Naive thymus-derived CD4-positive, alpha-beta T cell (primary cell): ENCODE measurements at regions not wholly inside any gene's neighbourhood (a gene's known extent, or its start where the extent isn't known, plus 50 kb on each side); places are given as distances from the start of the nearest gene placed in this dataset.

Source experiments
- ATAC-seq: fragments of 150-1000 bp; cut with Tn5 transposase; 2 replicates; pipeline ENCODE4 v1.10.0; 2021; ENCODE audit warnings: mild to moderate bottlenecking, moderate library complexity
- CTCF ChIA-PET: fragments of 350-600 bp; sonication (Branson Sonifier 250); formaldehyde crosslinking; loops from one replicate; lab custom pipeline; 2021; ENCODE audit warnings: antibody characterized with exemption; lab: Charles Lee
- POLR2A ChIA-PET: fragments of 350-600 bp; sonication (Branson Sonifier 250); formaldehyde crosslinking; loops from one replicate; lab custom pipeline; 2021; ENCODE audit warnings: antibody characterized with exemption, inconsistent platforms; lab: Charles Lee
- DNase-seq, 9 donors: peaks; one replicate each; pipeline versions ENCODE4 v3.0.0 to v3.0.0-alpha.2; 2020 to 2022; ENCODE audit warnings: mixed read lengths in 1 of 9
- H3K27ac ChIP-seq: one replicate; pipeline ENCODE4 v1.7.0; 2013; ENCODE audit warnings: mild to moderate bottlenecking, low read depth, low read length, moderate library complexity
- H3K27me3 ChIP-seq, 2 donors: one replicate each; pipeline ENCODE4 v1.7.0; 2013; ENCODE audit warnings: low read length in 2 of 2, mild to moderate bottlenecking in 2 of 2, moderate library complexity in 2 of 2; ENCODE audit not compliant: control insufficient read depth in 2 of 2, insufficient read depth in 2 of 2
- H3K36me3 ChIP-seq, 3 experiments: 1 replicate in 2 of 3; 2 replicates in 1 of 3; pipeline ENCODE4 v1.7.0; 2013; ENCODE audit warnings: low read length in 3 of 3, mild to moderate bottlenecking in 3 of 3, moderate library complexity in 1 of 3; ENCODE audit not compliant: insufficient read depth in 3 of 3, control insufficient read depth in 2 of 3
- H3K4me1 ChIP-seq, 2 donors: one replicate each; pipeline ENCODE4 v1.7.0; 2013; ENCODE audit warnings: low read length in 2 of 2, mild to moderate bottlenecking in 2 of 2, moderate library complexity in 1 of 2; ENCODE audit not compliant: control insufficient read depth in 2 of 2, insufficient read depth in 2 of 2
- H3K4me3 ChIP-seq: 2 replicates; pipeline ENCODE4 v1.7.0; 2013; ENCODE audit warnings: mild to moderate bottlenecking, low read length
- H3K9me3 ChIP-seq, 3 experiments: 1 replicate in 2 of 3; 2 replicates in 1 of 3; pipeline ENCODE4 v1.7.0; 2013; ENCODE audit warnings: low read length in 3 of 3; ENCODE audit not compliant: control insufficient read depth in 2 of 3
- H3K27ac Mint-ChIP-seq, 9 donors: one replicate each; pipeline ENCODE4 v1.8.0; 2020 to 2022; ENCODE audit warnings: mixed read lengths in 9 of 9, mild to moderate bottlenecking in 8 of 9, moderate library complexity in 5 of 9, inconsistent platforms in 2 of 9
- H3K27me3 Mint-ChIP-seq, 5 donors: one replicate each; pipeline ENCODE4 v1.8.0; 2021 to 2022; ENCODE audit warnings: mixed read lengths in 5 of 5, mild to moderate bottlenecking in 1 of 5
- H3K36me3 Mint-ChIP-seq, 5 donors: one replicate each; pipeline ENCODE4 v1.8.0; 2020 to 2022; ENCODE audit warnings: mixed read lengths in 5 of 5, mild to moderate bottlenecking in 3 of 5, inconsistent platforms in 1 of 5
- H3K4me1 Mint-ChIP-seq, 7 donors: one replicate each; pipeline ENCODE4 v1.8.0; 2020 to 2022; ENCODE audit warnings: mixed read lengths in 7 of 7, mild to moderate bottlenecking in 3 of 7, inconsistent platforms in 1 of 7
- H3K4me3 Mint-ChIP-seq, 10 donors: one replicate each; pipeline ENCODE4 v1.8.0; 2020 to 2022; ENCODE audit warnings: mild to moderate bottlenecking in 10 of 10, mixed read lengths in 10 of 10, moderate library complexity in 6 of 10, inconsistent platforms in 2 of 10
- H3K9me3 Mint-ChIP-seq, 11 donors: one replicate each; pipeline ENCODE4 v1.8.0; 2020 to 2022; ENCODE audit warnings: mixed read lengths in 11 of 11, mild to moderate bottlenecking in 4 of 11, inconsistent platforms in 1 of 11, moderate library complexity in 1 of 11
- intact Hi-C, 2 donors: fragments of 100-400 bp; cut with micrococcal nuclease; formaldehyde crosslinking; loops; one replicate each; pipeline ENCODE4 v1.15.1; 2023

DNA sequence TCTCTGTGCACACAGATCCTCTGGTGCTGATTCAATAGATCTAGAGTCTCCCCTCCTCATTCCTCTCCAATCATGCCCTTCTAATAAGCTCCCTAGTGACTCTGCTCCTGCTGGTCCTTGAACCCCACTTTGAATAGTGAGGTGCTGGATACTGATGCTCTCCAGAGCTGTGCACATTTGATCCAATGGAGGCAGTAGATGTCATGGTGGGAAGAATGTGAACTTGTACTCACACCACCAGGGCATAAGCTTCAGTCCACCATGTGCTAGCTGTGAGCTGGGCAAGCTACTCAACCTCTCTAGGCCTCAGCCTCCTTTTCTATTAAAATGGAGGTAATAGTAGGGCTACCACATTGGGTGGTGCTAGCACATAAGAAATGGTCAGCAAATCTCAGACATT, 241.1 kb downstream of the SPATA18 start:
- no peaks in the 10 kb centered on the region for H3K36me3 Mint-ChIP-seq
- no peak overlapping the region for H3K27ac Mint-ChIP-seq
- H3K27ac ChIP-seq = no peak overlapping the region
- no peak overlapping the region for H3K4me3 Mint-ChIP-seq
- no peaks in the 10 kb centered on the region for H3K27me3 Mint-ChIP-seq
- no peak for DNase-seq
- H3K4me1 Mint-ChIP-seq = no peaks in the 10 kb centered on the region
- ATAC-seq = no peak
- no peak overlapping the region for H3K4me3 ChIP-seq
- no peaks in the 10 kb centered on the region for H3K4me1 ChIP-seq
- POLR2A ChIA-PET = no interaction called here
- CTCF ChIA-PET = no interaction called here
- no peaks in the 10 kb centered on the region for H3K36me3 ChIP-seq
- H3K9me3 Mint-ChIP-seq = peaks cover 0 to 2% (median 0%) of the 10 kb centered on the region in 11 donors
- intact Hi-C loops = no loop called here
- H3K9me3 ChIP-seq = no peaks in the 10 kb centered on the region
- H3K27me3 ChIP-seq = no peaks in the 10 kb centered on the region

DNA sequence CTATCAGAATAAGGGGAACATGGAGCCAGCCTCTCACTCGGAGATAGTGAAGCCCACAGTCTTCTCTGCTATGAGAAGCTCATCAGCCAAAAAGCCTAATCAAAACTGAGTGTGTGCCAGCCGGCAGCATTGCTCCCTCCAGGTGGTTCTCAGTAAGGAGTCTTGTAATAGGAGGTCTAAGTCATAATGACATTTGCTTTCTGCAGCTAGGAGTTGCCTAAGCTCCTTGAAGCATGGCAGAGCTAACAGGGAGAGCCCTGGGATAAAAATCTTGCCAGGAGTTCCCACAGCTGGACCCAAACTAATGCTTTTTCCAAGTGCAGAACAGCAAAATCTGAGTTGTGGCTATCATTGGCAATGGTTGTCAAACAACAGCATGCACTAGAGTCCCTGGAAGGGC, 245.2 kb downstream of the SPATA18 start:
- Histone ChIP-seq H3K27ac (no peak overlapping the region), H3K36me3 (no peaks in the 10 kb centered on the region), H3K27me3 (no peaks in the 10 kb centered on the region), H3K4me3 (no peak overlapping the region), H3K9me3 (no peaks in the 10 kb centered on the region), H3K4me1 (no peaks in the 10 kb centered on the region)
- Mint-ChIP-seq H3K27me3 (no peaks in the 10 kb centered on the region), H3K36me3 (no peaks in the 10 kb centered on the region), H3K4me1 (no peaks in the 10 kb centered on the region), H3K9me3 (peaks cover 0 to 3% (median 0%) of the 10 kb centered on the region in 11 donors), H3K27ac (no peak overlapping the region), H3K4me3 (no peak overlapping the region)
- ATAC-seq (no peak), DNase-seq (no peak)
- ChIA-PET CTCF (no interaction called here), POLR2A (no interaction called here)
- intact Hi-C loops = no loop called here

GRCh38 chr4:52298444-52298843, 247.3 kb downstream of the SPATA18 start:
- intact Hi-C loops = no loop called here
- Mint-ChIP-seq H3K36me3 (no peaks in the 10 kb centered on the region), H3K9me3 (peaks cover 0 to 5% (median 0%) of the 10 kb centered on the region in 11 donors), H3K4me1 (no peaks in the 10 kb centered on the region), H3K27ac (no peak overlapping the region), H3K27me3 (no peaks in the 10 kb centered on the region), H3K4me3 (no peak overlapping the region)
- ATAC-seq (no peak), DNase-seq (no peak)
- Histone ChIP-seq H3K36me3 (no peaks in the 10 kb centered on the region), H3K4me3 (no peak overlapping the region), H3K9me3 (no peaks in the 10 kb centered on the region), H3K4me1 (no peaks in the 10 kb centered on the region), H3K27me3 (no peaks in the 10 kb centered on the region), H3K27ac (no peak overlapping the region)
- ChIA-PET CTCF (no interaction called here), POLR2A (no interaction called here)

- no peaks in the 10 kb centered on the region for H3K27me3 ChIP-seq
- Mint-ChIP-seq H3K27me3 (no peaks in the 10 kb centered on the region), H3K27ac (no peak overlapping the region), H3K4me3 (no peak overlapping the region), H3K4me1 (no peaks in the 10 kb centered on the region), H3K9me3 (peaks cover 0 to 5% (median 0%) of the 10 kb centered on the region in 11 donors), H3K36me3 (no peaks in the 10 kb centered on the region)
- POLR2A ChIA-PET = no interaction called here
- CTCF ChIA-PET = no interaction called here
- DNase-seq = no peak
- no peak overlapping the region for H3K4me3 ChIP-seq
- intact Hi-C loops = no loop called here
- H3K4me1 ChIP-seq = no peaks in the 10 kb centered on the region
- no peaks in the 10 kb centered on the region for H3K9me3 ChIP-seq
- no peaks in the 10 kb centered on the region for H3K36me3 ChIP-seq
- no peak for ATAC-seq
- no peak overlapping the region for H3K27ac ChIP-seq
Observed at GRCh38 chr4:52299120-52299519, 248.0 kb downstream of the SPATA18 start.

DNA sequence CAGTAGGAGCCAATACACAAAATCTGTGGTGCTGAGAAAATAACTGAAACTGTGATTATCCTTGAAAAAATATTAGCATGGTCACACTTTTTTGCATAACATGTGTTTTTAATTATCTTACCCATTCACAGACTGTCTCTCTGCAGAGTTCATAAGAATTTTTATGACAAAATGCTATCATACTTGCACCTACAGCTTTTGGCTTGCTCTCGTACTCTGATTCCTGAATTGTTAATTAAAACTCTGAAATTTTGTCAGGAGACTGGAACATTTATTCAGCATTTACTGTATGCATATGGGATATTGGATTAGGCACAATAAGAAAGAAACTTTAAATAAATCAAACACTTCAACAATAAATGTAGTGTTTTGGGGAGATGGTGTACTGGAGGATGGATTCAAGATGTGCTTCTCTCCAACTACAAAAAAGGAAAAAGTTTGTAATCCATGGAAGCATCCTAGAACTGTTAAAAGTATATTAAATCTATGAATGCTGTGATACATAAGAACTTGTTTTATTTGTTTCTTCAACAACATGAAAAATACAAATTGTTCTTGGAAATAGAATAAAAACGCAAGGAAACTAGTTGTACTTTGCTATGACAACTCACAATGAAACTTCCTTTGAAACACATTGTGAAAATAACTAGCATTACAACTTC, 260.5 kb downstream of the SPATA18 start:
- ChIA-PET CTCF (no interaction called here), POLR2A (no interaction called here)
- Mint-ChIP-seq H3K36me3 (no peaks in the 10 kb centered on the region), H3K4me3 (no peak overlapping the region), H3K9me3 (peaks cover 0 to 10% (median 0%) of the 10 kb centered on the region in 11 donors), H3K27ac (no peak overlapping the region), H3K27me3 (peaks cover 0 to 18% (median 10%) of the 10 kb centered on the region in 5 donors), H3K4me1 (no peaks in the 10 kb centered on the region)
- Histone ChIP-seq H3K4me3 (no peak overlapping the region), H3K9me3 (no peaks in the 10 kb centered on the region), H3K27me3 (no peaks in the 10 kb centered on the region), H3K4me1 (no peaks in the 10 kb centered on the region), H3K27ac (no peak overlapping the region), H3K36me3 (no peaks in the 10 kb centered on the region)
- DNase-seq (no peak), ATAC-seq (no peak)
- intact Hi-C loops = no loop called here

- H3K9me3 ChIP-seq = no peaks in the 10 kb centered on the region
- ATAC-seq = no peak
- no peak for DNase-seq
- intact Hi-C loops = no loop called here
- Mint-ChIP-seq H3K4me3 (no peak overlapping the region), H3K36me3 (no peaks in the 10 kb centered on the region), H3K27me3 (peaks cover 0 to 18% (median 10%) of the 10 kb centered on the region in 5 donors), H3K9me3 (peaks cover 0 to 7% (median 0%) of the 10 kb centered on the region in 11 donors), H3K27ac (no peak overlapping the region), H3K4me1 (no peaks in the 10 kb centered on the region)
- H3K4me3 ChIP-seq = no peak overlapping the region
- H3K4me1 ChIP-seq = no peaks in the 10 kb centered on the region
- CTCF ChIA-PET = no interaction called here
- H3K27ac ChIP-seq = no peak overlapping the region
- no peaks in the 10 kb centered on the region for H3K36me3 ChIP-seq
- POLR2A ChIA-PET = no interaction called here
- no peaks in the 10 kb centered on the region for H3K27me3 ChIP-seq
Observed at GRCh38 chr4:52312722-52313121, 261.6 kb downstream of the SPATA18 start.

- ChIA-PET POLR2A (no interaction called here), CTCF (interaction anchor here (0.6 kb wide), 1 partner anchor 907 kb away, joined by 3 read pairs; no protein-coding TSS in a partner anchor)
- peaks cover 0 to 15% (median 5%) of the 10 kb centered on the region in 11 donors for H3K9me3 Mint-ChIP-seq
- Histone ChIP-seq H3K27ac (no peak overlapping the region), H3K27me3 (no peaks in the 10 kb centered on the region), H3K9me3 (no peaks in the 10 kb centered on the region), H3K4me3 (no peak overlapping the region), H3K36me3 (no peaks in the 10 kb centered on the region), H3K4me1 (no peaks in the 10 kb centered on the region)
- no peak overlapping the region for H3K27ac Mint-ChIP-seq
- no peaks in the 10 kb centered on the region for H3K36me3 Mint-ChIP-seq
- DNase-seq (no peak), ATAC-seq (no peak)
- no peaks in the 10 kb centered on the region for H3K4me1 Mint-ChIP-seq
- intact Hi-C loops = no loop called here
- no peak overlapping the region for H3K4me3 Mint-ChIP-seq
- peaks cover 0 to 6% (median 1%) of the 10 kb centered on the region in 5 donors for H3K27me3 Mint-ChIP-seq
Observed at GRCh38 chr4:52317361-52317879, 266.3 kb downstream of the SPATA18 start.
